Activated naive CD8-positive, alpha-beta T cell (primary cell): ENCODE measurements at regions not wholly inside any gene's neighbourhood (a gene's known extent, or its start where the extent isn't known, plus 50 kb on each side); places are given as distances from the start of the nearest gene placed in this dataset.

ENCODE experiments used
- H3K27ac Mint-ChIP-seq: one replicate; pipeline ENCODE4 v1.8.0; 2021; ENCODE audit warnings: mixed read lengths
- H3K27me3 Mint-ChIP-seq: one replicate; pipeline ENCODE4 v1.8.0; 2021; ENCODE audit warnings: mixed read lengths
- H3K36me3 Mint-ChIP-seq: one replicate; pipeline ENCODE4 v1.8.0; 2021; ENCODE audit warnings: mixed read lengths
- H3K4me1 Mint-ChIP-seq: one replicate; pipeline ENCODE4 v1.8.0; 2021; ENCODE audit warnings: low read depth, mixed read lengths
- H3K4me3 Mint-ChIP-seq: one replicate; pipeline ENCODE4 v1.8.0; 2021; ENCODE audit warnings: mild to moderate bottlenecking, mixed read lengths
- H3K9me3 Mint-ChIP-seq: one replicate; pipeline ENCODE4 v1.8.0; 2021; ENCODE audit warnings: low read depth, mixed read lengths

- no peaks in the 10 kb centered on the region for H3K36me3 Mint-ChIP-seq
- no peak overlapping the region for H3K4me3 Mint-ChIP-seq
- H3K27me3 Mint-ChIP-seq: peaks cover 12% of the 10 kb centered on the region
- peaks cover 3% of the 10 kb centered on the region for H3K9me3 Mint-ChIP-seq
- no peak overlapping the region for H3K27ac Mint-ChIP-seq
- H3K4me1 Mint-ChIP-seq: no peaks in the 10 kb centered on the region
Measured at GRCh38 chr5:14090755-14091154, 52.4 kb upstream of the TRIO start.

GRCh38 chr5:14090290-14090689 is 52.9 kb upstream of the TRIO start:
- Mint-ChIP-seq H3K27ac (no peak overlapping the region), H3K9me3 (peaks cover 3% of the 10 kb centered on the region), H3K4me1 (no peaks in the 10 kb centered on the region), H3K27me3 (peaks cover 12% of the 10 kb centered on the region), H3K4me3 (no peak overlapping the region), H3K36me3 (no peaks in the 10 kb centered on the region)

GRCh38 chr5:14089198-14089597 is 53.9 kb upstream of the TRIO start:
- H3K27me3 Mint-ChIP-seq: peaks cover 13% of the 10 kb centered on the region
- H3K27ac Mint-ChIP-seq: no peak overlapping the region
- H3K4me1 Mint-ChIP-seq: no peaks in the 10 kb centered on the region
- no peak overlapping the region for H3K4me3 Mint-ChIP-seq
- H3K36me3 Mint-ChIP-seq: no peaks in the 10 kb centered on the region
- peaks cover 3% of the 10 kb centered on the region for H3K9me3 Mint-ChIP-seq

- H3K4me1 Mint-ChIP-seq: no peaks in the 10 kb centered on the region
- H3K36me3 Mint-ChIP-seq: no peaks in the 10 kb centered on the region
- H3K4me3 Mint-ChIP-seq: no peak overlapping the region
- peaks cover 3% of the 10 kb centered on the region for H3K9me3 Mint-ChIP-seq
- H3K27ac Mint-ChIP-seq: no peak overlapping the region
- H3K27me3 Mint-ChIP-seq: peaks cover 9% of the 10 kb centered on the region
Measured at GRCh38 chr5:14086261-14086660, 56.9 kb upstream of the TRIO start.

GRCh38 chr5:14082973-14083372 is 60.2 kb upstream of the TRIO start:
- H3K4me1 Mint-ChIP-seq: no peaks in the 10 kb centered on the region

GRCh38 chr5:14082523-14082922 is 60.6 kb upstream of the TRIO start:
- Mint-ChIP-seq H3K36me3 (no peaks in the 10 kb centered on the region), H3K9me3 (no peaks in the 10 kb centered on the region), H3K4me1 (no peaks in the 10 kb centered on the region), H3K27ac (no peak overlapping the region), H3K4me3 (no peak overlapping the region), H3K27me3 (peaks cover 5% of the 10 kb centered on the region)

More at GRCh38 chr5:14082973-14083372, 60.2 kb upstream of the TRIO start:
- Mint-ChIP-seq H3K36me3 (no peaks in the 10 kb centered on the region), H3K27ac (no peak overlapping the region), H3K4me3 (no peak overlapping the region), H3K9me3 (no peaks in the 10 kb centered on the region), H3K27me3 (peaks cover 5% of the 10 kb centered on the region)

GRCh38 chr5:14081791-14082190 is 61.4 kb upstream of the TRIO start:
- H3K27me3 Mint-ChIP-seq: peaks cover 4% of the 10 kb centered on the region
- no peak overlapping the region for H3K27ac Mint-ChIP-seq
- no peaks in the 10 kb centered on the region for H3K4me1 Mint-ChIP-seq
- no peak overlapping the region for H3K4me3 Mint-ChIP-seq
- H3K36me3 Mint-ChIP-seq: no peaks in the 10 kb centered on the region
- H3K9me3 Mint-ChIP-seq: no peaks in the 10 kb centered on the region

- Mint-ChIP-seq H3K27ac (no peak overlapping the region), H3K36me3 (no peaks in the 10 kb centered on the region), H3K27me3 (peaks cover 3% of the 10 kb centered on the region), H3K4me1 (no peaks in the 10 kb centered on the region), H3K4me3 (no peak overlapping the region), H3K9me3 (no peaks in the 10 kb centered on the region)
Measured at GRCh38 chr5:14078716-14079115, 64.4 kb upstream of the TRIO start.

GRCh38 chr5:14077501-14077900 is 65.6 kb upstream of the TRIO start:
- H3K9me3 Mint-ChIP-seq: no peaks in the 10 kb centered on the region
- H3K36me3 Mint-ChIP-seq: no peaks in the 10 kb centered on the region
- H3K27me3 Mint-ChIP-seq: peaks cover 3% of the 10 kb centered on the region
- no peak overlapping the region for H3K27ac Mint-ChIP-seq
- no peaks in the 10 kb centered on the region for H3K4me1 Mint-ChIP-seq
- H3K4me3 Mint-ChIP-seq: no peak overlapping the region

GRCh38 chr5:14076561-14076960 is 66.6 kb upstream of the TRIO start:
- Mint-ChIP-seq H3K9me3 (no peaks in the 10 kb centered on the region), H3K36me3 (no peaks in the 10 kb centered on the region), H3K4me1 (no peaks in the 10 kb centered on the region), H3K27ac (no peak overlapping the region), H3K27me3 (peaks cover 3% of the 10 kb centered on the region), H3K4me3 (no peak overlapping the region)

- H3K4me3 Mint-ChIP-seq: no peak overlapping the region
- no peaks in the 10 kb centered on the region for H3K4me1 Mint-ChIP-seq
- H3K36me3 Mint-ChIP-seq: no peaks in the 10 kb centered on the region
- no peak overlapping the region for H3K27ac Mint-ChIP-seq
- peaks cover 3% of the 10 kb centered on the region for H3K27me3 Mint-ChIP-seq
- H3K9me3 Mint-ChIP-seq: no peaks in the 10 kb centered on the region
Measured at GRCh38 chr5:14075937-14076336, 67.2 kb upstream of the TRIO start.

GRCh38 chr5:14071433-14071832 is 71.7 kb upstream of the TRIO start:
- Mint-ChIP-seq H3K27me3 (peaks cover 3% of the 10 kb centered on the region), H3K27ac (no peak overlapping the region), H3K4me3 (no peak overlapping the region), H3K4me1 (no peaks in the 10 kb centered on the region), H3K36me3 (no peaks in the 10 kb centered on the region), H3K9me3 (no peaks in the 10 kb centered on the region)

GRCh38 chr5:14069021-14069420 is 74.1 kb upstream of the TRIO start:
- Mint-ChIP-seq H3K4me3 (no peak overlapping the region), H3K36me3 (no peaks in the 10 kb centered on the region)

GRCh38 chr5:14068136-14068535 is 75.0 kb upstream of the TRIO start:
- no peaks in the 10 kb centered on the region for H3K9me3 Mint-ChIP-seq
- no peak overlapping the region for H3K4me3 Mint-ChIP-seq
- H3K27me3 Mint-ChIP-seq: no peaks in the 10 kb centered on the region
- no peaks in the 10 kb centered on the region for H3K4me1 Mint-ChIP-seq
- no peak overlapping the region for H3K27ac Mint-ChIP-seq
- H3K36me3 Mint-ChIP-seq: no peaks in the 10 kb centered on the region

More at GRCh38 chr5:14069021-14069420, 74.1 kb upstream of the TRIO start:
- Mint-ChIP-seq H3K4me1 (no peaks in the 10 kb centered on the region), H3K27ac (no peak overlapping the region), H3K27me3 (no peaks in the 10 kb centered on the region), H3K9me3 (no peaks in the 10 kb centered on the region)

- Mint-ChIP-seq H3K27me3 (no peaks in the 10 kb centered on the region), H3K9me3 (no peaks in the 10 kb centered on the region), H3K36me3 (no peaks in the 10 kb centered on the region), H3K27ac (no peak overlapping the region), H3K4me1 (no peaks in the 10 kb centered on the region), H3K4me3 (no peak overlapping the region)
Measured at GRCh38 chr5:14066326-14066725, 76.8 kb upstream of the TRIO start.

GRCh38 chr5:14064841-14065240 is 78.3 kb upstream of the TRIO start:
- H3K27me3 Mint-ChIP-seq: no peaks in the 10 kb centered on the region
- peaks cover 3% of the 10 kb centered on the region for H3K9me3 Mint-ChIP-seq
- H3K27ac Mint-ChIP-seq: no peak overlapping the region
- no peak overlapping the region for H3K4me3 Mint-ChIP-seq
- H3K4me1 Mint-ChIP-seq: no peaks in the 10 kb centered on the region
- no peaks in the 10 kb centered on the region for H3K36me3 Mint-ChIP-seq
